Myocyte (in vitro differentiated cells): ENCODE measurements at regions not wholly inside any gene's neighbourhood (a gene's known extent, or its start where the extent isn't known, plus 50 kb on each side); places are given as distances from the start of the nearest gene placed in this dataset.

Experiments
- DNase-seq: peaks from one replicate; pipeline ENCODE4 v3.0.0-alpha.2; 2012; ENCODE audit warnings: low read depth

- DNase-seq = peak; percentile 15
Observed at GRCh38 chr4:133483600-133484246, 334.6 kb downstream of the PCDH10 start.

DNA sequence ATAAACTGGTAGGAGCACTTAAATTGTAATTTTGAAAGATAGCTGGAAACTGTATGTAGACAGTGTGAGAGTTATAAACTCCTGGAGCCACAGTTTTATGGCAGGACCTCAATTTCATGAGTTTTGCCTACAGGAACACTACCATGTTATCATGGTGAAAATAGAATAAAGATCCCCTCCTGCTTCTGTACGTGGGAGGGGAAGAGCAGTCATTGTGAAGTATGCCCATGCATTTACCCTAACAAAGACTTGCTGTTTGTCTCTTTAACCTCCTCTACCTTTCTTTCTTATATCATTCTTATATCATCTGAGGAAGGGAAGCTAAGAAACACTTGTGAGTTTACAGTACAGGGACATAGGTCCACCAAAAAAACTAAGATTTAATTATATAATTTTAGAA lies 327.0 kb downstream of the PCDH10 start:
- no peak for DNase-seq

- no peak for DNase-seq
Observed at GRCh38 chr4:133474501-133474900, 325.4 kb downstream of the PCDH10 start.

GRCh38 chr4:133472244-133472643 lies 323.1 kb downstream of the PCDH10 start:
- no peak for DNase-seq

- no peak for DNase-seq
Observed at GRCh38 chr4:133467290-133467947, 318.3 kb downstream of the PCDH10 start.

DNA sequence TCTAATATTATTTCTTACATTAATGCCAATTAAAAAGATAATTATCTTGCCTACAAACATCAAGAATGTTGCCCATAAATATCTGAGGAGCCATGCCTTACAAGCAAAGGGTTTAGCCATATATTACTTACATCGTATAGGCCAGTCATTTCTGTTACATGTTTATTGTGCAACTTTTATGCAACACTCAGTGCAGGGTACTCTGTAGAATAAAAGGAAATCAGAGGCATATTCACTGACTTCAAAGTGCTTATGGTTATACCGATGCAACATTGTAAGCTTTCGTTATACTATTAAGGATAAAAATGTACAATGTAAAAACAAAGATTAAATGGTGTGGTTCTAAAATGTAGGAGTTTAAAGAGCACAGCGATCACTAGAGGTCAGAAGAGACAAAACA lies 315.9 kb downstream of the PCDH10 start:
- DNase-seq = no peak

DNA sequence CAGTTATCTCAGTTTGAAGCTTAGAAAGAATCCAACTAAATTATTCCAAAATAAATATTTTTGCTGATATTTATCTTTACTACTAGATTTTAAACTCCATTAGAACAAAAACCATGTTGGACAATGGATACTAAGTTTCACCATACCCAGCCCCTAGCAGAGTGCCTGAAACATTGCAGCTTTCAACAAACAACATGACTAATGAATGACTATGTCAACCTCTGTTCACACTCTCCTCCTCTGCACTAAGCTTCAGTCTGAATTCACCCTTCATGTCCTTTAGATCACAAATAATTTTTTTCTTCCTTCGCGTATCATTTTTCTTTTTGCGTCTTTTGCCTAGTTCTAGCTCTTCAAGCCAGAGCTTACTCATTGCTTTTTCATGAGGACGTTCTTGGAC lies 315.2 kb downstream of the PCDH10 start:
- no peak for DNase-seq

DNA sequence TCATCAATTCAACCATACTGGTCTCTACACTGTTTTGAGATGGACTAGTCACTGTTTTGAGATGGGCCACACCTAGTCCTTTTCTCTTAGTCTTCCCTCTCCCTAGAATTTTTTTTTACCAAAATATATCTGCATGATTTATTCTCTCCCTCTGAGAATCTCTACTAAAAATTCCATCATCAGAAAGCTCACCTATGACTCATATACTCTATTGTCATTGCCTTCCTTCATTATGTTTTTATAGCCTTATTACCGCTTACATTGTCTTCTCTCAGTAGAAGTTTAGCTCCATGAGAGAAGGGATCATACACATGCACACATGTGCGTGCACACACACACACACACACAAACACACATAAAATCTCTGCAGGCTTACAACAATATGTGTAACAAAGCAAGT lies 303.6 kb downstream of the PCDH10 start:
- DNase-seq = no peak

DNA sequence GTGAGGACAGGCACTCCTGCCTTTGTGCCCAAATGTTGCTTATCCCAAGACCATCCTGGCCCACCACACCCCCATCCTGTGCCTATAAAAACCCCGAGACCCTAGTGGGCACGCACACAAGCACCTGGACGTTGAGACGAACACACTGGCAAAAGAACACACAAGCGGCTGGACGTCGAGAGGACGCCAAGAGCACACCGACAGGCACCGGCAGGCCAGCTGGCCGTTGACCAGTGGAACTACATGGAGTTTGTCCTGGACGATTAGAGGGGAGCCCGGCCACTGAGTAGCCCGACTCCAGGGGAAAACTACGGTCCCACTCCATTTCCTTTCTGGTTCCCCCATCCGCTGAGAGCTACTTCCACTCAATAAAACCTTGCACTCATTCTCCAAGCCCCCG lies 301.7 kb downstream of the PCDH10 start:
- DNase-seq = no peak

DNA sequence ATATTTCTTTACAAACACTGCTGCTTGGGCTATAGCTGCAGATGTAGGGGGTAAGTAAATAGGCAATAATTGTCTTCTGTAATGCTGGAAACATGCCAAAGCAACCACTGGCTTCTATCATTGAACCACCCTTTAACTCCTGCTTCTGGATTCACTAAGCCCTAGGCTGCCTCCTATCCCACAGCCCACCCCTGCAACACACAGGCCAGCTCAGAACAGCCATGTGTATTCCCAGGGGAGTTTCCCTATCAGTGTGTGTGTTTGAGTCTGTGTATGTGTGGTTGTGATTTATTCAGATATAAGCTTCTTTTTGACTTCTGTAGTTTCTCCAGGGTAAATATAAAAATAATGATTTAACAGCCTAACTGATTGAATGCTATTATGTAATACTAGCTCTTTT lies 291.3 kb downstream of the PCDH10 start:
- DNase-seq = no peak

DNA sequence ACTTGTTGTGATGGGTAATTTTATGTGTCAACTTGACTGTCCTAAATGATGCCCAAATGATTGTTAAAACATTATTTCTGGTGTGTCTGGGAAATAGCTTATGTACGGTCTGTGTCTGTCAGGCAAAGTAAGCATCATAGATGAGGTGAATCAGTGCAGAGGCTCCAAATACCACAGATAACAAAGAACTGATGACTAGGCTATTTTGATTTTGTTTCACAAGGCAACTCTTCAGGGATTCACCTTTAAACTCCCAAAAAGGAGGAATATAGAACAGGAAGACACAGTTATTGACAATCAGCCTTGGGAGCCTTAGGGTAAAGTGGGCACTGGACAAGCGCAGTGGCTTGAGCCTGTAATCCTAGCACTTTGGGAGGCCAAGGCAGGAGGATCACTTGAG lies 290.7 kb downstream of the PCDH10 start:
- DNase-seq = no peak

GRCh38 chr4:133424605-133425004 lies 275.5 kb downstream of the PCDH10 start:
- no peak for DNase-seq

- DNase-seq = no peak
Observed at GRCh38 chr4:133403913-133404312, 254.8 kb downstream of the PCDH10 start.

GRCh38 chr4:133402616-133403015 lies 253.5 kb downstream of the PCDH10 start:
- DNase-seq = peak; percentile 3

DNA sequence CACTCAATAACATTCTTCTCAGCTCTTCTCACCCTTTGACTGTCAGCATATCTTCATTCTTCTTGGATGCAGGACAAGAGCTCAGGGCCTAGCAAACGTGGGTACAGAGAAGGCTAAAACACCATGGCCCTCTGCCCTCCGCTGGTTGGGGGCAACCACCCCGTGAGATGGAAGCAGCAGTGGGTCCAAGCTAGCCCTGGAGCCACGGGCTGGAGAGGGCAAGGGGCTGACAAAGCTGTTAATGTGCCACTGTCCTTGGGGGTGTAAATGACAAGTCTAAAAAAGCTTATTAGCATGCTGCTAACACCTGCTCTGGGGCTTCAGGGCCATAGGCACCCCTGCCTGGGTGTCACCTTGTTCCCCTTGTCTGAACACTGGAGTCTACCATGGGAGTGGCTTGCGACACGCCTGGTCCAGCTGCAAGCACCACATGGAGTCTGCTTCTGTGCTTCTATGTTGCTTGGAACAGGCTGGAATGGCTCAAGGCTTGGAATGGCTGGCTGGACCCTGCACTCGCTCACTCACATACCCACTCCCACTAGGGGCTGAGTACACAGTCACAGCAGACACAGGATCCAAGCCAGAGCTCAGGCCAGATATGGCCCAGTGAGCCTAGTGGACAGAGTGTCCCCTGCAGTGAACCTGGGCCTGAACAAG lies 246.0 kb downstream of the PCDH10 start:
- no peak for DNase-seq

- DNase-seq = no peak
Observed at GRCh38 chr4:133390198-133390855, 241.2 kb downstream of the PCDH10 start.

DNA sequence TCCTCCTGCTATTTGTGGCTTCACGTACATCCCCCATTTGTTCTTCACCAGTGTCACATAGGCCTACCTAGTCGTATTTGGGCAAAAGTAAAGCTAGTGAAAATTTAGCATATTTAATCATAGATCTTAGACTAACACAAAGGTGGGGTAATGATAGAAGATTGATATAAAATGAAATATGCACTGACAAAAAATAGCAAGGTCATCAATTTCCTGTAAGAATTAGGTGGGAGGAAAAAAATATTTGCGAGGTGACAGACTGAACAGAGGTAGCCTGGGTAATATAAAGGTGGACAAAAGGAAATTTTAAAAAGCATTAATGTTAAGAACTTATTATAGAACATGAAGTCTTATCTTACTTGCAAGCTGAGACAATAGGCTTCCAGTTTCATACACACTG lies 239.9 kb downstream of the PCDH10 start:
- no peak for DNase-seq

DNA sequence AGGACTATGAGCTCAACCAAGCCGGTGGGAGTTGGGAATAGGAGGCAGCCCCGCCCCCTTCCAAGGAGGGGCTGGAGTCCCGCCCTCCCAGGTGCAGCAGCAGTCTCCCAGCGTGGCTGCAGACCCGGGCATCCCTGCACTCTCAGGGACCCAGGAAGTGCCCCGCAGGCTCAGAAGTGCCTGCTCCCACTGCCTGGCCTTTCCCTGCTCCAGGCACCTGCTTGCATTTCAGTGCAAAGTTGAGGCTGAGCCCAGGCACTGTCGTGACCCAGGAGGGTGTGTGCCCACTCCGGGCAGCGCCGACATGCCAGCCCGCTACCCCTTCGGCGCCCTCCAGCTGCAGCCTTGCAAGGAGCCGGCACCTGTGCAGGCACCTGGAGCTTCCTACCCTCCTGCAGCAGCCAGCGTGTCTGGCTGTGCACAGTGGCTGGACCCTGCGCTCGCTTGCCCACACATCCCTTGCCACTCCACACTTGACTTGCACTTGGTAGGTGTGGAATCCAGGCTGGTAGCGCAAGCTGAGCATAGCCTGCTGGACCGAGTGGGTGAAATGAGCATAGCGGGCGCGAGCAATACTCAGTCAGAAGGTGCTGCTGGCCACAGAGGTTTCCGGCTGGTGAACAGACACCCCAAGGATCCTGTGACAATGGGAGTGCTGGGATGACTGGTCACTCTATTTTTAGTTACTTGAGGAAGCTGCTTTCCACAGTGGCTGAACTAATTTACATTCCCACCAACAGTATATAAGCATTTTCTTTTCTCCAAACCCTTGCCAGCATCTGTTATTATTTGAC lies 236.3 kb downstream of the PCDH10 start:
- peak; percentile 35 for DNase-seq

- DNase-seq = no peak
Observed at GRCh38 chr4:133379681-133380438, 230.8 kb downstream of the PCDH10 start.

- no peak for DNase-seq
Observed at GRCh38 chr4:133377286-133377685, 228.2 kb downstream of the PCDH10 start.

DNA sequence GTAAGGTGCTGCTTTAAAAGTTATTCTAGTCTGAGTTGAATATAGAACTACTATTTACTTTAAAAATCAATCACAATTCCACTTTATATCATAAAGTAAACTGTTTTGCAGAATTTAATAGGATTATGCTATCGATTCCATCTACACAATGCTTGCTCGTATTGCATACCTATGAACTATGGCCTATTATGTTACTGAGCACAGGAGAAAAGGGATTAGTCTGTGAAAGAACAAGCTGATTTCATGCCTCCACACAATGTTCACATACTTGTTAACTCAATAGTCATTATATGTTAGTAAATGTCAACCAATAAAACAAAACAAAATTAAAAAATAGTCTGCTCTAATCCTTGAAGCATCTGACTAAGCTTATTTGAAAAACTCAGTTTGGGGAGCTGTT lies 223.6 kb downstream of the PCDH10 start:
- DNase-seq = no peak
